NB4 (cell line): ENCODE measurements at regions not wholly inside any gene's neighbourhood (a gene's known extent, or its start where the extent isn't known, plus 50 kb on each side); places are given as distances from the start of the nearest gene placed in this dataset.
"Not testable (repeated sequence)": the region's sequence is repeated elsewhere in the genome, so short reads cannot be mapped to it uniquely, and the experiment has no call there.

Experiments used
- DNase-seq: peaks from one replicate; pipeline ENCODE4 v3.0.0; 2010; ENCODE audit warnings: low read depth
- H3K4me3 ChIP-seq: one replicate; pipeline ENCODE4 v1.5.1; 2011; ENCODE audit warnings: mild to moderate bottlenecking, low read depth, low read length, moderate library complexity
- POLR2A ChIP-seq: IDR thresholded peaks from 2 replicates; pipeline ENCODE4 v1.6.1; 2011; ENCODE audit warnings: mild to moderate bottlenecking; ENCODE audit not compliant: insufficient read length; ENCODE audit errors: extremely low read depth
- TF ChIP-seq, protein P1 (sequence below): IDR thresholded peaks from one replicate; pipeline ENCODE4 v1.5.1; 2012; ENCODE audit warnings: low read depth, low read length

DNA sequence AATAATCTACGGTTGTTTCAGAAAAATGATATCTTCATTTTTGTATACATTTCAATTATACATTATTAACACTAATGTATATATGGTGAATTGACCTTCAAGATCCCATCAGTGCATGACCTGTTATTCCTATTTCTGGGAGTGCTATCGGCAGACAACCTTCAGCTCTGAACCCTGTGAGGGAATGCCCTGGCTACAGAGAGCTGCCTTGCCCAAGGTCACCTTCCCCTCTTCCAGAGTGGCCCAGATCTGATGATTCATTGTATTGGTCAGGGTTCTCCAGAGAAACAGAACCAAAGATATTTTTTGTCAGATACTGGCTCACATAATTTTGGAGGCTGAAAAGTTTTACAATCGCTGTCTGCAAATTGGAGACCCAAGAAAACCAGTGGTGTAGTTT lies 235.5 kb downstream of the ZNF92 start:
- no peak for DNase-seq
- no peak overlapping the region for H3K4me3 ChIP-seq
- TF ChIP-seq POLR2A, result no peak

DNA sequence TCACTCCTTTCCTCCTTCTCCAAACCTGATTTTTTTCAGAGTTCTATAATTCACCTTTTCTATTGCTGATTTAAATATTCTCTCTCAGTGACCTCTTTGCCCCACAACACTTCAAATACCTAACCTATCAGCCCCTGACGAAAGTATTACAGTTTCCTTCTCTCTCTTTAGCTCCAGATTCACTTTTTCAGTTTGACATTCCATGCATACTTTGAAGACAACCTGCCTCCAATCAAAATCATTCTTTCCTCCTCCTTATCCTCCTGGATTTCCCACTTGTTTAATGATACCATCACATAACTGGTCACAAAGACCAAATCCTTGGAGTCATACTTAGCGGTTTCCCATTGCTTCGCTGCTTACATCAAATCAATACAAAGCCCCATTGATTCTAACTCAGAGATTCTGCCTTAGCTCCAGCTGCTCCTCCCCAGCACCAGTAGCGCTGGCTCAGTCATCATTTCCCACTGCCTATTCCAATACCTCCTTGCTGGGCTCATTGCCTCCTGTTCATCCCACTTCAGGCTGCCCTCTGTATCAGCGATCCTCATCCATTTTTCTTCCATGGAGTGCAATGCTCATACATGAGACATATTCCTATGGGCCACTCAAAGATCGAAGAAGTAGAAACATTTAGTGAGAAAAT lies 240.1 kb downstream of the ZNF92 start:
- not testable (repeated sequence) for DNase-seq, H3K4me3 ChIP-seq

DNA sequence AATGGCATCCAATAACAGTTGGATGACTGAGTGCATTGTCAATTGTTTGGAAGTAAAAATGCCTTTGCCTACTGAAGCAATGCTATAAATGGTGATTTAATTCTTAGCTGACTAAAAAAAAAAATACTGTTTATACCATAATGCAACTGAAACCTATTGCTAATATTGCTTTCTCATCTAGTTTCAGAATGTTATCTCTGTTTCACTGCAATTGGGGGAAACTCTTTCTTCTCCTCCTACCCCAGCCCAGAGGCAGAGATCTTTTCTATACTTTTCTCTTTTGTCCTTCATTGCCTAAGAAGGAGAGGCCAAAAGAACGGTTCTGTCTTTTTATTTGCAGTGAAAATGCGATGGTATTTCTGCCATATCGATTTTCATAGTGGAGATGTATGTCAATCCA lies 242.5 kb downstream of the ZNF92 start:
- not testable (repeated sequence) for H3K4me3 ChIP-seq, DNase-seq

DNA sequence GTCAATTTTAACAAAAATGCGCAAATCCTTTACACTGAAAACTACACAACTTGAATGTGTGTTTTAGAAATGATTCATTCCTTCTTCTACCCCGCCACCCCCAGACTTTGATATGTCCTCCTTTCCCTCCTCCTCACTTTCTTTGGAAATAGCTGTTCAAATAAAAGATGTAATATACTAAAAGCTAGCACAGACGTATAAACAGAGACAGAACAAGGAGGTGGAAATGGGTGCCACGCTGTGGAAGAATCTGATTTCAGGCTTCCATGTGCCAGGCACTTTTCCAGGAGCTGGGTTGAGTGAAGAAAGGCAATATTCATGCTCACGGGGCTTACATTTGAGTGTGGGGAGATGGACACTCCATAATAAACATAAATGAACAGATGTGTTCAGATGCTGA lies 246.6 kb downstream of the ZNF92 start:
- not testable (repeated sequence) for H3K4me3 ChIP-seq, DNase-seq

DNA sequence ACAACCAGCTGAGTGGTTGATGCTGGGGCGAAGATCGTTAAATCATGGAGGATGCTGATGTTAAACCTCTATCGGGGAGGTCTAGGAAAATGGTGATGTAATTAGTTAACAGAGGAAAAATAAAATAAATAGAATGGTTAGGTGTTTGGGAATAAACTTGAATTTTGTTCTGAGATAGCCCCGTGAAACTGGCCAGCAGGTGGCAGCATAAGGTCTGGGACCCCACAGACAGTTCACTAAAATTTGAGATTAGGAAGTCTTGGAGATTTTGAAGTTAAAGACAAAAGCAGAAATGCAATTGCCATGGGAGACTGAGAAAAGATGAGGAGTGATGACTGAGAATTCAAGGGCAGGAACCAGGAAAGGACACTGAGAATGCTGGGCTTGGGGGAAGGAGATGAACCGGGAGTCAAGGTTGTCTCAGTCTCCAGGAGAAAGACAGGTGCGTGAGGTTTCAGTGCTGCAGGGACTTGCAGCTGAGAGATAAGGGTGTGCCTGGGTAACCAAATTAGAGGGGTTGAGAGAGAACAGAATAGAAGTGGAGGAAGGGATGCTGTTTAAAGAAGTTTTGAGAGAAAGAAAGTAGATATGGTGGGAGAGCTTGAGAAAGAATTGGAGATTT lies 248.0 kb downstream of the ZNF92 start:
- DNase-seq, result peak; percentile 36
- not testable (repeated sequence) for H3K4me3 ChIP-seq
- TF ChIP-seq, protein P1, sequence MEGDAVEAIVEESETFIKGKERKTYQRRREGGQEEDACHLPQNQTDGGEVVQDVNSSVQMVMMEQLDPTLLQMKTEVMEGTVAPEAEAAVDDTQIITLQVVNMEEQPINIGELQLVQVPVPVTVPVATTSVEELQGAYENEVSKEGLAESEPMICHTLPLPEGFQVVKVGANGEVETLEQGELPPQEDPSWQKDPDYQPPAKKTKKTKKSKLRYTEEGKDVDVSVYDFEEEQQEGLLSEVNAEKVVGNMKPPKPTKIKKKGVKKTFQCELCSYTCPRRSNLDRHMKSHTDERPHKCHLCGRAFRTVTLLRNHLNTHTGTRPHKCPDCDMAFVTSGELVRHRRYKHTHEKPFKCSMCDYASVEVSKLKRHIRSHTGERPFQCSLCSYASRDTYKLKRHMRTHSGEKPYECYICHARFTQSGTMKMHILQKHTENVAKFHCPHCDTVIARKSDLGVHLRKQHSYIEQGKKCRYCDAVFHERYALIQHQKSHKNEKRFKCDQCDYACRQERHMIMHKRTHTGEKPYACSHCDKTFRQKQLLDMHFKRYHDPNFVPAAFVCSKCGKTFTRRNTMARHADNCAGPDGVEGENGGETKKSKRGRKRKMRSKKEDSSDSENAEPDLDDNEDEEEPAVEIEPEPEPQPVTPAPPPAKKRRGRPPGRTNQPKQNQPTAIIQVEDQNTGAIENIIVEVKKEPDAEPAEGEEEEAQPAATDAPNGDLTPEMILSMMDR, result peak; percentile 47

DNA sequence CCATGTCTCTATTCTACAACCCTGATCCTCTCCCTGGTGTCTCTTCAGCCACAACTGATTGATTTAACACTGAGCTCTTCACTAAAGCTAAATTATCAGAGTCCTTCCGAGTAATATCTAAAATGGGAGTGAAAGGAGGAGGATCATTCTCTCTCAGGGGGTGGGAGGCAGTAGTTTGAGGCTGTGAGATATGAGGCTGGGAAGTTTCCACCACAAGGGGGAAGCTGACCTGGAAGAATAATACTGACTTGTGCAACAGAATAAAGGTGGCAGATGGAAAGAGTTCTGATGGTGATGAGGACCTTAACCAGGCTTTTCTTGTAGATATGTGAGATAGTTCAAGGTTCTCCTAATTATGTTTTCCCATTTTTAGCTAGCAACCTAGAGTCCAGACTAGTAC lies 241.6 kb upstream of the VKORC1L1 start:
- not testable (repeated sequence) for H3K4me3 ChIP-seq, DNase-seq

DNA sequence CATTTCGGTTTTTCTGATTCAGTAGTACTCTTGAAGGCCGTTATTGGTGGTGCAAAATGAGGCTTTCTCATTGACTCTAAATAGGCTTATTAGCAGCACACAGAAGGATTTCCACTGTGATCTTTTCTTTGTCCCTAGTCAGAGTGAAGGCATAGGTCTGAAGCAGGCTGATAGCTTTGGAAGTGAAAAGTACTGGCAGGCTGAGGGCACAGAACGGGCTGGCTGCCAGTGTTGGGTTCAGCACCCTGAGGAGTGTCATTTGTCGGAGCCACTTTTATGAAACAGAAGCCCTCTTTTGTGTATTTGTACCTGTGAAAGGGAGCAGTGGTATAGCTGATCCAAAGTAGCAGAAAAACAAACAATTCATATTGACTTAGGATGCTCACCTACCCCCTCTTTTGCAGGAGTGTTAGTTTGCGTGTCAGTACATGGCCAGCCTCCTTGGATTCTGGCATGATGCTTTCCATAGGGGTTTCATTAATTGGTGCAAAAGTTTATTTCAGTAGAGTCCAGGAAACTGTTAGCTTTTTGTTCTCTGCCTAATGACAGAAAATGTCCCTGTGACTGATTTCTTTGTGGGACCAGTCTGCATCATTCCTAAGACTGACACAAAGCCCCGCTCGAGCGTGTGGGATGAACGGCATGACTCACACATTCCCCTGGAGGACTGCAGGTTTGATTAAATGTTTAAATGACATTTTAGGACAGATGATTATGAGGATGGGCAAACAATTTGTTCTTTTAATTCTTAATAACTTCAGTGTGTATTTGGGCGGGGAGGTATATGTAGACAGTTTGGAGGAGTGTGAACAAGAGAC lies 239.1 kb upstream of the VKORC1L1 start:
- H3K4me3 ChIP-seq, DNase-seq: not testable (repeated sequence)

DNA sequence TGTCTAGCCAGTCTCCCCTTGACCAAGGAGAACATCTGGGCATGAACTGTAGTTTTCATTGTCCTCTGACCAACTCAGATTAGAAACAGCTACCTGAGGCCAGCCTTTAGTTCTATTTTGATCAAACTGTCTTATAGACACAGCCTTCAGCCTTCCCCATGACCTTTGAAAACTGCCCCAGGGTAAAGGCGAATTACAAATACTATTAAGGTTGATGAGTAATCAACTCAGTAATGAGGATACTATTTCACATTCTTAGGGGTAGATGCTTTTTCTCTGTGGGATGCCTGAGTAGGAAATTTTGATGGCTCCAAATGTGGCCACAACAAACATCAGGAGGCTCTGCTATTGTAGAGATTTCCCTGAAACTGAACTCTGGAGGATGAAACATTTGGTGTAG lies 234.0 kb upstream of the VKORC1L1 start:
- not testable (repeated sequence) for DNase-seq, H3K4me3 ChIP-seq

DNA sequence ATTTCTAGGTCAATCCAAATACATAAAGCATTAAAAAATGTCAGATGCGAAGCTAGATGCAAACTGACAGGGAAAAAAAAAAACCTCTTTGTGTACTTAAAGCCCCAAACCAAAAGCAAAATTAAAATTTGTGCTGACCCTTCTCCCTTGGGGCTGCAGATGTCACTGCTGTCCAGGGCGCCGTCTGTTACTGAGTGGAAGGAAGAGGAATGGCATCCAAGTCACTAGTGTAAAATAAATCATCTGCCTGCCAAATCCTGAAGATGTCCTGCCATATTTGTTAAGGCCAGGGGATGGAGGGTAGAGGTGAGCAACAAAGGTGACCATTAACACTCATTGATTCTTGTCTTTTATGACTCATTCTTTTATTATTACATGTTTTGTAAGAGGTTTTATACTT lies 233.2 kb upstream of the VKORC1L1 start:
- H3K4me3 ChIP-seq, DNase-seq: not testable (repeated sequence)

DNA sequence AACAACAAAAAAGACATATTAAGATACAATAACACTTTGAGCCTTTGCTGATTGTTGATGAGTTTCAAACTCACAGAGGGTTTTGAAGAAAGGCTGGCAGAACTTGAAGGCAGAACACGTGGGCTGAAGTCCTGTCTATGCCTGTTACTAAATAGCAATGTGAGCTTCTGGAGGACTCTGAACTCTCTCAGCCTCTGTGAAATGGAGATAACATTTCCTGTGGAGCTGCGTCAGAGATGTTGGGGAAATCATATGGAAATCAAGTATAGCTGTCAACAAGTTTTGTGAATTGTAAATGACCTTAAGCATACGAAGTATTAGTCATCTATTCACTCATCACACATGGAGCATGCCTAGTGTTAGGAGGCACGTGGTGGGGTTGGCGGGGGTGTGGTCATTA lies 229.4 kb upstream of the VKORC1L1 start:
- H3K4me3 ChIP-seq, DNase-seq: not testable (repeated sequence)

DNA sequence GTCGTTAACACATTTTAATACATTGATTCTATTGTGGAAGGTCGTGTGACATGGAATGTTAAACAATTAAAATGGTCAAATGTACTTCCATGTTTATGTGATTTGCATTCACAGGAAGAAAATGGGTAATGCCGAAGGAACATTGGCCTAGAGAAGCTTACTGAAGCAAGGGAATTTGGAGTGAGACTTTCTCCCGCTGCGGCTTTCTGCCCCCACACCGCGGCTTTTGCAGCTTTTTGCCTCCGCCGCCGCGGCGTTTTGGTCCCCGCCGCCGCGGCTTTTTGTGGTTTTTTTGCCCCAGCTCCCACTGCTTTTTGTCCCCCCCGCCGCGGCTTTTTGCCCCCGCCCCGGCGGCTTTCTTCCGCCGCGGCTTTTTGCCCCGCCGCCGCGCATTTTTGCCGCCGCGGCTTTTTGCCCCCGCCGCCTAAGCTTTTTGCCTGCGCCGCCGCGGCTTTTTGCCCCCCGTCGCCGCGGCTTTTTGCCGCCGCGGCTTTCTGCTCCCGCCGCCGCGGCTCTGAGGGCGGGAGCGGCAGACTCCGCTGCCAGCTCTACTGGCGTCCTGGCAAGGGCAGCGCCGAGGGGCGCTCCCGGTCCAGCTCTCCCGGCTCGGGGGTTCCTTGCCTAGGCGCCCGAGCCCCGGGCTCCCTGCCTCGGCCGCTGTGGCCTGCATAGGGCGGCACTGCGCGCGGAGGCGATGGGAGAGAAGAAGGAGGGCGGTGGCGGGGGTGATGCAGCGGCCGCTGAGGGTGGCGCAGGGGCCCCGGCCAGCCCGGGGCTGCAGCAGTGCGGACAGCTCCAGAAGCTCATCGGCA lies 225.5 kb upstream of the VKORC1L1 start:
- not testable (repeated sequence) for H3K4me3 ChIP-seq, DNase-seq

DNA sequence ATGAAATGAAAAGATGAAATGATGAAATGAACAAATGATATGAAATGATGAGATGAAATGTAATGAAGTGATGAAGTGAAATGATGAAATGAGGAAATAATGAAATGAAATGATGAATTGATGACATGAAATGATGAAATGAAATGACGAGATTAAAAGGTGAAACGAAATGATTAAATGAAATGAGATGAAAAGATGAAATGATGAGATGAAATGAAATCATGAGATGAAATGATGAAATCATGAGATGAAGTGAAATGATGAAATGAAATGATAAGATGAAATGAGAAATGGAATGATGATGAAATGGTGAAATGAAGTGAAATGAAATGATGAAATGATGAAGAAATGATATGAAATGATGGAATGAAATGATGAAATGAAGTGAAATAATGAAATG lies 221.7 kb upstream of the VKORC1L1 start:
- not testable (repeated sequence) for H3K4me3 ChIP-seq, DNase-seq

DNA sequence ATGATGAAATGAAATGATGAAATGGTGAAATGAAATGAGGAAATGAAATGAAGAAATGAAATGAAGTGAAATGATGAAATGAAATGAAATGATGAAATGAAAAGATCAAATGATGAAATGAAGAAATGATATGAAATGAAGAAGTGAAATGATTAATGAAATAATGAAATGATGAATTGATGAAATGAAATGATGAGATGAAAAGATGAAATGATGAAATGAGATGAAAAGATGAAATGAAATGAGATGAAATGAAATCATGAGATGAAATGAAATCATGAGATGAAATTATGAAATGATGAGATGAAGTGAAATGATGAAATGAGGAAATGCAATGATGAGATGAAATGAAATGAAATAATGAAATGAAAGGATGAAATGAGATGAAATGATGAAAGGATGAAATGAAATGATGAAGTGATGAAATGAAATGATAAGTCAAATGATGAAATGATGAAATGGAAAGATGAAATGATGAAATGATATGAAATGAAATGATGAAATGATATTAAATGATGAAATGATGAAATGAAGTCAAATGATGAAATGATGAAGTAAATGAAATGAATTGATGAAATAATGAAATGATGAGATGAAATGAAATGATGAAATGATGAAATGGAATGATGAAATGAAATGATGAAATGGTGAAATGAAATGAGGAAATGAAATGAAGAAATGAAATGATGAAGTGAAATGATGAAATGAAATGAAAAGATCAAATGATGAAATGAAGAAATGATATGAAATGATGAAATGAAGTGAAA lies 220.9 kb upstream of the VKORC1L1 start:
- H3K4me3 ChIP-seq, DNase-seq: not testable (repeated sequence)

DNA sequence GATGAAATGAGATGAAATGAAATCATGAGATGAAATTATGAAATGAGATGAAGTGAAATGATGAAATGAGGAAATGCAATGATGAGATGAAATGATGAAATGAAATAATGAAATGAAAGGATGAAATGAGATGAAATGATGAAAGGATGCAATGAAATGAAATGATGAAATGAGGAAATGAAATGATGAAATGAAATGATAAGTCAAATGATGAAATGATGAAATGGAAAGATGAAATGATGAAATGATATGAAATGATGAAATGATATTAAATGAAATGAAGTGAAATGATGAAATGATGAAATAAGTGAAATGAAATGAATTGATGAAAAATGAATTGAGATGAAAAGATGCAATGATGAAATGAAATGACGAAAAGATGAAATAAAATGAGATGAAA lies 220.2 kb upstream of the VKORC1L1 start:
- not testable (repeated sequence) for DNase-seq, H3K4me3 ChIP-seq

DNA sequence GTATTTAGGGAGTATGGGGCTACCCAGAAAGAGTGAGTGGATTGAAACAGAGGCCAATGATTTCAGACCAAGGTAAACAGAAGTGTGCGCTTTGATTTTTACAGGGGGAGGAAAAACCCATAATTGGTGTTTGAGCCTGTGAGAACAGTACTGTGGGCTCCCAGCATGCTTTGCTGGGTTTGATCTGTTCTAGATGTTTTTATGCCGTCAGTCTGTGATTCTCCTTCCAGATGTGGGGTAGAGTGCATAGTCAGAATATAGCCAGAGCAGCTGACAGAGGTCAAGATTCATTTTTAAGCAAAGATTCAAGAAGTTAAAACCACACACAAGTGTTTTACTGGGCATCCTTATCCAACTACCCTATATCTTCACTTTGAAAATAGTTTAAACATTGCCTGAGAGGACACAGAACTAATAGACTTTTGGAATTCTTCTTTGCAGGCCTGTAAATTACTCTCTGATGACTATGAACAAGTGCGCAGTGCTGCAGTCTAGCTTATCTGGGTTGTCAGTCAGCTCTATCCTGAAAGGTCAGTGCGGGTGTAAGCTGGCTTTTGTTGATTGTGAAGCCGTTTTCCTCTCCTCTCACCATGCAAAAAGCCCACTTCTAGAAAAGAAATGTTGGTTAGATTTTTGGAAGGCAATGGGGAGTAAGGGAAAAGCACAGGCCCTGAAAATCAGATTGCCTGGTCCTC lies 216.2 kb upstream of the VKORC1L1 start:
- H3K4me3 ChIP-seq, DNase-seq: not testable (repeated sequence)

DNA sequence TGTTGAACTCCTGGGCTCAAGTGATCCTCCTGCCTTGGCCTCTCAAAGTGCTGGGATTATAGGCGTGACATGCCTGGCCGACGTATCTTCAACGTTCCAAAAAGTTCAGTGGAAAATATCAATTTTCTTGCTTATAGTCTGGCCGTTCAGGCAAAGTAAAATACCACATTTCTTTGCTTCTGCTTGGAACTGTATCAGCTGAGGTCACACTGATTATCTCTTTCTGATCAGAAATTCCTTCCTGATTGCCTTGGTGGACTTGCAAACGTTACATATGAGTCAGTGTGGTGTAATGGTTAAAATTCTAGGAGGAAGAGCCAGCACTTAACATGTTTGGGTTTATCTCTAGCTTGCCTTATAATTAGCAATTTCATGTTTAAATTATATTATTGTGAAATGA lies 189.5 kb upstream of the VKORC1L1 start:
- H3K4me3 ChIP-seq, DNase-seq: not testable (repeated sequence)
